Activated CD4-positive, alpha-beta T cell treated with anti-CD3 and anti-CD28 coated beads for 36 hours (primary cell): ENCODE measurements at regions not wholly inside any gene's neighbourhood (a gene's known extent, or its start where the extent isn't known, plus 50 kb on each side); places are given as distances from the start of the nearest gene placed in this dataset.
"Not testable (repeated sequence)": the region's sequence is repeated elsewhere in the genome, so short reads cannot be mapped to it uniquely, and the experiment has no call there.

Experiments used
- ATAC-seq: fragments of 200-7000 bp; cut with Tn5 transposase; one replicate; pipeline ENCODE4 v1.10.0; 2021; ENCODE audit warnings: mild to moderate bottlenecking, moderate library complexity
- CTCF ChIA-PET: fragments of 350-600 bp; sonication (Branson Sonifier 250); formaldehyde crosslinking; loops from one replicate; lab custom pipeline; 2021; ENCODE audit warnings: antibody characterized with exemption; lab: Charles Lee
- POLR2A ChIA-PET: fragments of 350-600 bp; sonication (Branson Sonifier 250); formaldehyde crosslinking; loops from one replicate; lab custom pipeline; 2021; ENCODE audit warnings: antibody characterized with exemption, inconsistent platforms; lab: Charles Lee
- DNase-seq: peaks from one replicate; pipeline ENCODE4 v3.0.0-alpha.2; 2020
- H3K27ac Mint-ChIP-seq: one replicate; pipeline ENCODE4 v1.8.0; 2021; ENCODE audit warnings: mixed read lengths
- H3K27me3 Mint-ChIP-seq: one replicate; pipeline ENCODE4 v1.8.0; 2021; ENCODE audit warnings: mixed read lengths
- H3K36me3 Mint-ChIP-seq: one replicate; pipeline ENCODE4 v1.8.0; 2021; ENCODE audit warnings: low read depth, mixed read lengths
- H3K4me1 Mint-ChIP-seq: one replicate; pipeline ENCODE4 v1.8.0; 2021; ENCODE audit warnings: mixed read lengths
- H3K4me3 Mint-ChIP-seq: one replicate; pipeline ENCODE4 v1.8.0; 2021; ENCODE audit warnings: mild to moderate bottlenecking, moderate library complexity, mixed read lengths
- H3K9me3 Mint-ChIP-seq: one replicate; pipeline ENCODE4 v1.8.0; 2021; ENCODE audit warnings: low read depth, mixed read lengths
- intact Hi-C, 2 experiments: fragments of 100-400 bp; cut with DNase I in 1 of 2; cut with micrococcal nuclease in 1 of 2; formaldehyde crosslinking; loops; one replicate each; pipeline versions ENCODE4 v1.14.2 to v1.15.1; 2022 to 2024; cut with DNase I, micrococcal nuclease

- Mint-ChIP-seq H3K4me1 (no peaks in the 10 kb centered on the region), H3K9me3 (no peaks in the 10 kb centered on the region), H3K27ac (no peak overlapping the region), H3K27me3 (no peaks in the 10 kb centered on the region), H3K36me3 (no peaks in the 10 kb centered on the region), H3K4me3 (no peak overlapping the region)
- POLR2A ChIA-PET = no interaction called here
- intact Hi-C loops = no loop called here
- DNase-seq (no peak), ATAC-seq (no peak)
- CTCF ChIA-PET = no interaction called here
These were observed 1052.1 kb upstream of the PCDH10 start for GRCh38 chr4:132097041-132097440.

GRCh38 chr4:132101526-132101925 is 1047.6 kb upstream of the PCDH10 start:
- H3K4me1 Mint-ChIP-seq = no peaks in the 10 kb centered on the region
- peaks cover 3% of the 10 kb centered on the region for H3K9me3 Mint-ChIP-seq
- ATAC-seq (no peak), DNase-seq (no peak)
- no peaks in the 10 kb centered on the region for H3K36me3 Mint-ChIP-seq
- no peak overlapping the region for H3K27ac Mint-ChIP-seq
- H3K27me3 Mint-ChIP-seq = no peaks in the 10 kb centered on the region
- ChIA-PET CTCF (interaction anchor here (0.9 kb wide), 1 partner anchor 42 kb away, joined by 3 read pairs; no protein-coding TSS in a partner anchor), POLR2A (no interaction called here)
- no peak overlapping the region for H3K4me3 Mint-ChIP-seq
- intact Hi-C loops = no loop called here

GRCh38 chr4:132108784-132109183 is 1040.3 kb upstream of the PCDH10 start:
- DNase-seq = no peak
- no peak for ATAC-seq
- ChIA-PET CTCF (no interaction called here), POLR2A (no interaction called here)
- Mint-ChIP-seq H3K4me3 (no peak overlapping the region), H3K27me3 (no peaks in the 10 kb centered on the region), H3K9me3 (peaks cover 3% of the 10 kb centered on the region), H3K4me1 (no peaks in the 10 kb centered on the region), H3K36me3 (no peaks in the 10 kb centered on the region), H3K27ac (no peak overlapping the region)
- intact Hi-C loops = no loop called here

GRCh38 chr4:132114885-132115284 is 1034.2 kb upstream of the PCDH10 start:
- Mint-ChIP-seq H3K36me3 (no peaks in the 10 kb centered on the region), H3K4me3 (no peak overlapping the region), H3K27me3 (no peaks in the 10 kb centered on the region), H3K9me3 (no peaks in the 10 kb centered on the region), H3K4me1 (no peaks in the 10 kb centered on the region), H3K27ac (no peak overlapping the region)
- DNase-seq (no peak), ATAC-seq (no peak)
- CTCF ChIA-PET = no interaction called here
- POLR2A ChIA-PET = no interaction called here
- intact Hi-C loops = no loop called here

GRCh38 chr4:132122741-132123140 is 1026.4 kb upstream of the PCDH10 start:
- H3K4me3 Mint-ChIP-seq, intact Hi-C loops, H3K27me3 Mint-ChIP-seq, ATAC-seq, H3K36me3 Mint-ChIP-seq, POLR2A ChIA-PET, H3K27ac Mint-ChIP-seq, CTCF ChIA-PET, DNase-seq: not testable (repeated sequence)
- Mint-ChIP-seq H3K9me3 (peaks cover 11% of the 10 kb centered on the region), H3K4me1 (peaks cover 13% of the 10 kb centered on the region)

- Mint-ChIP-seq H3K36me3 (no peaks in the 10 kb centered on the region), H3K9me3 (peaks cover 11% of the 10 kb centered on the region), H3K27me3 (no peaks in the 10 kb centered on the region), H3K4me3 (peak overlapping the region; percentile 25), H3K27ac (no peak overlapping the region), H3K4me1 (peaks cover 13% of the 10 kb centered on the region)
- ChIA-PET CTCF (no interaction called here), POLR2A (interaction anchor here (0.6 kb wide), 1 partner anchor 16 kb away, joined by 3 read pairs; no protein-coding TSS in a partner anchor)
- ATAC-seq (peak; percentile 55), DNase-seq (no peak)
- intact Hi-C loops = no loop called here
These were observed 1025.0 kb upstream of the PCDH10 start for GRCh38 chr4:132123870-132124623.

- Mint-ChIP-seq H3K9me3 (peaks cover 11% of the 10 kb centered on the region), H3K27me3 (no peaks in the 10 kb centered on the region), H3K36me3 (no peaks in the 10 kb centered on the region), H3K27ac (no peak overlapping the region), H3K4me3 (no peak overlapping the region), H3K4me1 (peaks cover 13% of the 10 kb centered on the region)
- ChIA-PET CTCF (no interaction called here), POLR2A (interaction anchor here (0.6 kb wide), 1 partner anchor 17 kb away, joined by 3 read pairs; no protein-coding TSS in a partner anchor)
- ATAC-seq (no peak), DNase-seq (no peak)
- intact Hi-C loops = no loop called here
These were observed 1024.5 kb upstream of the PCDH10 start for GRCh38 chr4:132124624-132124974.

- Mint-ChIP-seq H3K4me3 (no peak overlapping the region), H3K9me3 (peaks cover 11% of the 10 kb centered on the region), H3K27ac (no peak overlapping the region), H3K36me3 (no peaks in the 10 kb centered on the region), H3K27me3 (no peaks in the 10 kb centered on the region), H3K4me1 (peaks cover 13% of the 10 kb centered on the region)
- ChIA-PET CTCF (no interaction called here), POLR2A (no interaction called here)
- DNase-seq (no peak), ATAC-seq (no peak)
- intact Hi-C loops = no loop called here
These were observed 1024.0 kb upstream of the PCDH10 start for GRCh38 chr4:132125131-132125530.

- intact Hi-C loops = no loop called here
- no peaks in the 10 kb centered on the region for H3K36me3 Mint-ChIP-seq
- no peak overlapping the region for H3K27ac Mint-ChIP-seq
- H3K4me3 Mint-ChIP-seq = no peak overlapping the region
- POLR2A ChIA-PET = no interaction called here
- no peaks in the 10 kb centered on the region for H3K27me3 Mint-ChIP-seq
- CTCF ChIA-PET = interaction anchor here (1.6 kb wide), 1 partner anchor 11 kb away, joined by 5 read pairs; no protein-coding TSS in a partner anchor
- H3K9me3 Mint-ChIP-seq = no peaks in the 10 kb centered on the region
- H3K4me1 Mint-ChIP-seq = no peaks in the 10 kb centered on the region
- DNase-seq (no peak), ATAC-seq (no peak)
These were observed 1016.7 kb upstream of the PCDH10 start for GRCh38 chr4:132132433-132132832.

GRCh38 chr4:132169660-132170059 is 979.4 kb upstream of the PCDH10 start:
- ChIA-PET CTCF (no interaction called here), POLR2A (no interaction called here)
- DNase-seq (no peak), ATAC-seq (no peak)
- intact Hi-C loops = no loop called here
- H3K36me3 Mint-ChIP-seq = no peaks in the 10 kb centered on the region
- peaks cover 5% of the 10 kb centered on the region for H3K9me3 Mint-ChIP-seq
- H3K27me3 Mint-ChIP-seq = no peaks in the 10 kb centered on the region
- H3K4me1 Mint-ChIP-seq = no peaks in the 10 kb centered on the region
- no peak overlapping the region for H3K27ac Mint-ChIP-seq
- no peak overlapping the region for H3K4me3 Mint-ChIP-seq

GRCh38 chr4:132180020-132180427 is 969.1 kb upstream of the PCDH10 start:
- DNase-seq (no peak), ATAC-seq (no peak)
- no peak overlapping the region for H3K27ac Mint-ChIP-seq
- ChIA-PET POLR2A (no interaction called here), CTCF (no interaction called here)
- H3K36me3 Mint-ChIP-seq = no peaks in the 10 kb centered on the region
- H3K4me1 Mint-ChIP-seq = no peaks in the 10 kb centered on the region
- H3K4me3 Mint-ChIP-seq = no peak overlapping the region
- H3K27me3 Mint-ChIP-seq = no peaks in the 10 kb centered on the region
- intact Hi-C loops = no loop called here
- peaks cover 2% of the 10 kb centered on the region for H3K9me3 Mint-ChIP-seq

- H3K9me3 Mint-ChIP-seq = peaks cover 2% of the 10 kb centered on the region
- no peaks in the 10 kb centered on the region for H3K27me3 Mint-ChIP-seq
- no peaks in the 10 kb centered on the region for H3K4me1 Mint-ChIP-seq
- ATAC-seq (no peak), DNase-seq (no peak)
- no peak overlapping the region for H3K4me3 Mint-ChIP-seq
- ChIA-PET CTCF (no interaction called here), POLR2A (no interaction called here)
- no peaks in the 10 kb centered on the region for H3K36me3 Mint-ChIP-seq
- intact Hi-C loops = no loop called here
- H3K27ac Mint-ChIP-seq = no peak overlapping the region
These were observed 953.9 kb upstream of the PCDH10 start for GRCh38 chr4:132195176-132195575.
